WTC11 (cell line): ENCODE measurements at regions not wholly inside any gene's neighbourhood (a gene's known extent, or its start where the extent isn't known, plus 50 kb on each side); places are given as distances from the start of the nearest gene placed in this dataset.

ENCODE experiments used
- ATAC-seq: fragments of 200-7000 bp; cut with Tn5 transposase; 2 replicates; pipeline ENCODE4 v1.10.0; 2021; ENCODE audit warnings: mild to moderate bottlenecking, moderate library complexity
- CTCF ChIA-PET: fragments of 300-600 bp; sonication (Branson Sonifier 250); formaldehyde crosslinking; loops from one replicate; lab custom pipeline; 2021; ENCODE audit warnings: antibody characterized with exemption; lab: Charles Lee
- POLR2A ChIA-PET: fragments of 350-600 bp; sonication (Branson Sonifier 250); formaldehyde crosslinking; loops from one replicate; lab custom pipeline; 2021; ENCODE audit warnings: antibody characterized with exemption; lab: Charles Lee
- DNase-seq: peaks from one replicate; pipeline ENCODE4 v3.0.0; 2021; ENCODE audit warnings: low spot score
- H3K27ac Mint-ChIP-seq: 2 replicates; pipeline ENCODE4 v1.8.0; 2021; ENCODE audit warnings: mixed read lengths
- H3K27me3 Mint-ChIP-seq: 2 replicates; pipeline ENCODE4 v1.8.0; 2021; ENCODE audit warnings: low read depth, mild to moderate bottlenecking, moderate library complexity, mixed read lengths
- H3K36me3 Mint-ChIP-seq: 2 replicates; pipeline ENCODE4 v1.8.0; 2021; ENCODE audit warnings: mixed read lengths
- H3K4me1 Mint-ChIP-seq: 2 replicates; pipeline ENCODE4 v1.8.0; 2022; ENCODE audit warnings: mixed read lengths
- H3K4me3 Mint-ChIP-seq: 2 replicates; pipeline ENCODE4 v1.8.0; 2021; ENCODE audit warnings: mild to moderate bottlenecking, moderate library complexity, mixed read lengths
- H3K9me3 Mint-ChIP-seq: 2 replicates; pipeline ENCODE4 v1.8.0; 2021; ENCODE audit warnings: mixed read lengths
- ESRRA ChIP-seq: sonication (generic); formaldehyde crosslinking; IDR thresholded peaks from 2 replicates; pipeline ENCODE4 v1.8.1; 2022; ENCODE audit warnings: mild to moderate bottlenecking, missing genetic modification reagents, borderline replicate concordance
- NR2C2 ChIP-seq: sonication (generic); formaldehyde crosslinking; IDR thresholded peaks from 2 replicates; pipeline ENCODE4 v1.8.0; 2022; ENCODE audit warnings: mild to moderate bottlenecking, missing genetic modification reagents
- TCF7 ChIP-seq: sonication (generic); formaldehyde crosslinking; IDR thresholded peaks from 2 replicates; pipeline ENCODE4 v1.8.0; 2022; ENCODE audit warnings: mild to moderate bottlenecking, low read depth, missing genetic modification reagents, moderate library complexity
- TP53 ChIP-seq: sonication (generic); formaldehyde crosslinking; IDR thresholded peaks from 2 replicates; pipeline ENCODE4 v1.8.1; 2023; ENCODE audit warnings: mild to moderate bottlenecking, missing genetic modification reagents
- ZBTB21 ChIP-seq: sonication (generic); formaldehyde crosslinking; IDR thresholded peaks from 2 replicates; pipeline ENCODE4 v1.8.1; 2023; ENCODE audit warnings: mild to moderate bottlenecking, missing genetic modification reagents, borderline replicate concordance
- ZNF121 ChIP-seq: sonication (generic); formaldehyde crosslinking; IDR thresholded peaks from 2 replicates; pipeline ENCODE4 v1.8.0; 2023; ENCODE audit warnings: missing genetic modification reagents
- ZNF138 ChIP-seq: sonication (generic); formaldehyde crosslinking; conservative IDR thresholded peaks from 2 replicates; pipeline ENCODE4 v1.8.1; 2022; ENCODE audit warnings: mild to moderate bottlenecking, moderate library complexity, missing genetic modification reagents
- ZNF219 ChIP-seq: sonication (generic); formaldehyde crosslinking; IDR thresholded peaks from 2 replicates; pipeline ENCODE4 v1.8.0; 2023; ENCODE audit warnings: missing genetic modification reagents, mild to moderate bottlenecking, borderline replicate concordance
- ZNF232 ChIP-seq: sonication (generic); formaldehyde crosslinking; IDR thresholded peaks from 2 replicates; pipeline ENCODE4 v1.8.0; 2022; ENCODE audit warnings: mild to moderate bottlenecking, missing genetic modification reagents
- ZNF263 ChIP-seq: sonication (generic); formaldehyde crosslinking; IDR thresholded peaks from 2 replicates; pipeline ENCODE4 v1.8.1; 2022; ENCODE audit warnings: low read depth, mild to moderate bottlenecking, moderate library complexity, missing genetic modification reagents
- TF ChIP-seq, protein P1 (sequence below): sonication (generic); formaldehyde crosslinking; IDR thresholded peaks from 2 replicates; pipeline ENCODE4 v1.8.1; 2022; ENCODE audit warnings: low read depth, mild to moderate bottlenecking, moderate library complexity, missing genetic modification reagents, borderline replicate concordance
- TF ChIP-seq, protein P2 (sequence below): sonication (generic); formaldehyde crosslinking; IDR thresholded peaks from 2 replicates; pipeline ENCODE4 v1.8.1; 2022; ENCODE audit warnings: missing genetic modification reagents, borderline replicate concordance
- TF ChIP-seq, protein P3 (sequence below): sonication (generic); formaldehyde crosslinking; IDR thresholded peaks from 2 replicates; pipeline ENCODE4 v1.8.0; 2022; ENCODE audit warnings: mild to moderate bottlenecking, missing genetic modification reagents
- TF ChIP-seq, protein P4 (sequence below): fragments of 250-450 bp; sonication (Bioruptor Pico); IDR thresholded peaks from 2 replicates; pipeline ENCODE4 v1.9.0; 2021; ENCODE audit warnings: mild to moderate bottlenecking
- TF ChIP-seq, protein P5 (sequence below): sonication (generic); formaldehyde crosslinking; IDR thresholded peaks from 2 replicates; pipeline ENCODE4 v1.8.1; 2023; ENCODE audit warnings: mild to moderate bottlenecking, missing genetic modification reagents
- TF ChIP-seq, protein P6 (sequence below): sonication (generic); formaldehyde crosslinking; IDR thresholded peaks from 2 replicates; pipeline ENCODE4 v1.8.1; 2022; ENCODE audit warnings: mild to moderate bottlenecking, missing genetic modification reagents, moderate library complexity, borderline replicate concordance
- TF ChIP-seq, protein P7 (sequence below): sonication (generic); formaldehyde crosslinking; IDR thresholded peaks from 2 replicates; pipeline ENCODE4 v1.8.1; 2023; ENCODE audit warnings: mild to moderate bottlenecking, missing genetic modification reagents
- TF ChIP-seq, protein P8 (sequence below): fragments of 250-450 bp; sonication (Bioruptor Pico); IDR thresholded peaks from 2 replicates; pipeline ENCODE4 v1.9.0; 2021; ENCODE audit warnings: mild to moderate bottlenecking
- TF ChIP-seq, protein P9 (sequence below): fragments of 200-600 bp; IDR thresholded peaks from 2 replicates; pipeline ENCODE4 v1.8.0; 2022; ENCODE audit warnings: antibody characterized with exemption

DNA sequence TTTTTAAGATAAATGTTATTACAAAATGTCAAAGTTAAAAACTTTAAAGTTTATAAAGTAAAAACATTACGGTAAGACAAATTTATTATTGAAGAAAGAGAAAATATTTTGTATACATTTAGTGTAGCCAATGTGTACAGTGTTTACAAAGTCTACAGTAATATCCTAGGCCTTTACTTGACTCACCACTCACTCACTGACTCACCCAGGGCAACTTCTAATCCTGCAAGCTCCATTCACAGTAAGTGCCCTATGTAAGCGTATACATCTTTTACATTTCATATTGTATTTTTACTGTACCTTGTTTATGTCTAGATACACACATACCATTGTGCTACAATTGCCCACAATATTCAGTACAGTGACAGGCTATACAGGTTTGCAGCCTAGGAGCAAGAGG is 448.2 kb downstream of the KCTD12 start:
- H3K4me3 Mint-ChIP-seq = no peak overlapping the region
- TF ChIP-seq, protein P1, sequence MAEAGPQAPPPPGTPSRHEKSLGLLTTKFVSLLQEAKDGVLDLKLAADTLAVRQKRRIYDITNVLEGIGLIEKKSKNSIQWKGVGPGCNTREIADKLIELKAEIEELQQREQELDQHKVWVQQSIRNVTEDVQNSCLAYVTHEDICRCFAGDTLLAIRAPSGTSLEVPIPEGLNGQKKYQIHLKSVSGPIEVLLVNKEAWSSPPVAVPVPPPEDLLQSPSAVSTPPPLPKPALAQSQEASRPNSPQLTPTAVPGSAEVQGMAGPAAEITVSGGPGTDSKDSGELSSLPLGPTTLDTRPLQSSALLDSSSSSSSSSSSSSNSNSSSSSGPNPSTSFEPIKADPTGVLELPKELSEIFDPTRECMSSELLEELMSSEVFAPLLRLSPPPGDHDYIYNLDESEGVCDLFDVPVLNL (CRISPR knock-in tag) = no peak
- TF ChIP-seq TP53 = no peak
- no peak for TF ChIP-seq ZNF232 (CRISPR knock-in tag)
- TF ChIP-seq ZNF263 (CRISPR knock-in tag) = no peak
- no peak for TF ChIP-seq ZNF121 (CRISPR knock-in tag)
- TF ChIP-seq, protein P2, sequence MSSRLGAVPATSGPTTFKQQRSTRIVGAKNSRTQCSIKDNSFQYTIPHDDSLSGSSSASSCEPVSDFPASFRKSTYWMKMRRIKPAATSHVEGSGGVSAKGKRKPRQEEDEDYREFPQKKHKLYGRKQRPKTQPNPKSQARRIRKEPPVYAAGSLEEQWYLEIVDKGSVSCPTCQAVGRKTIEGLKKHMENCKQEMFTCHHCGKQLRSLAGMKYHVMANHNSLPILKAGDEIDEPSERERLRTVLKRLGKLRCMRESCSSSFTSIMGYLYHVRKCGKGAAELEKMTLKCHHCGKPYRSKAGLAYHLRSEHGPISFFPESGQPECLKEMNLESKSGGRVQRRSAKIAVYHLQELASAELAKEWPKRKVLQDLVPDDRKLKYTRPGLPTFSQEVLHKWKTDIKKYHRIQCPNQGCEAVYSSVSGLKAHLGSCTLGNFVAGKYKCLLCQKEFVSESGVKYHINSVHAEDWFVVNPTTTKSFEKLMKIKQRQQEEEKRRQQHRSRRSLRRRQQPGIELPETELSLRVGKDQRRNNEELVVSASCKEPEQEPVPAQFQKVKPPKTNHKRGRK (CRISPR knock-in tag) = no peak
- no peak for TF ChIP-seq ESRRA
- TF ChIP-seq, protein P3, sequence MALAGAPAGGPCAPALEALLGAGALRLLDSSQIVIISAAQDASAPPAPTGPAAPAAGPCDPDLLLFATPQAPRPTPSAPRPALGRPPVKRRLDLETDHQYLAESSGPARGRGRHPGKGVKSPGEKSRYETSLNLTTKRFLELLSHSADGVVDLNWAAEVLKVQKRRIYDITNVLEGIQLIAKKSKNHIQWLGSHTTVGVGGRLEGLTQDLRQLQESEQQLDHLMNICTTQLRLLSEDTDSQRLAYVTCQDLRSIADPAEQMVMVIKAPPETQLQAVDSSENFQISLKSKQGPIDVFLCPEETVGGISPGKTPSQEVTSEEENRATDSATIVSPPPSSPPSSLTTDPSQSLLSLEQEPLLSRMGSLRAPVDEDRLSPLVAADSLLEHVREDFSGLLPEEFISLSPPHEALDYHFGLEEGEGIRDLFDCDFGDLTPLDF (CRISPR knock-in tag) = no peak
- TF ChIP-seq, protein P4, sequence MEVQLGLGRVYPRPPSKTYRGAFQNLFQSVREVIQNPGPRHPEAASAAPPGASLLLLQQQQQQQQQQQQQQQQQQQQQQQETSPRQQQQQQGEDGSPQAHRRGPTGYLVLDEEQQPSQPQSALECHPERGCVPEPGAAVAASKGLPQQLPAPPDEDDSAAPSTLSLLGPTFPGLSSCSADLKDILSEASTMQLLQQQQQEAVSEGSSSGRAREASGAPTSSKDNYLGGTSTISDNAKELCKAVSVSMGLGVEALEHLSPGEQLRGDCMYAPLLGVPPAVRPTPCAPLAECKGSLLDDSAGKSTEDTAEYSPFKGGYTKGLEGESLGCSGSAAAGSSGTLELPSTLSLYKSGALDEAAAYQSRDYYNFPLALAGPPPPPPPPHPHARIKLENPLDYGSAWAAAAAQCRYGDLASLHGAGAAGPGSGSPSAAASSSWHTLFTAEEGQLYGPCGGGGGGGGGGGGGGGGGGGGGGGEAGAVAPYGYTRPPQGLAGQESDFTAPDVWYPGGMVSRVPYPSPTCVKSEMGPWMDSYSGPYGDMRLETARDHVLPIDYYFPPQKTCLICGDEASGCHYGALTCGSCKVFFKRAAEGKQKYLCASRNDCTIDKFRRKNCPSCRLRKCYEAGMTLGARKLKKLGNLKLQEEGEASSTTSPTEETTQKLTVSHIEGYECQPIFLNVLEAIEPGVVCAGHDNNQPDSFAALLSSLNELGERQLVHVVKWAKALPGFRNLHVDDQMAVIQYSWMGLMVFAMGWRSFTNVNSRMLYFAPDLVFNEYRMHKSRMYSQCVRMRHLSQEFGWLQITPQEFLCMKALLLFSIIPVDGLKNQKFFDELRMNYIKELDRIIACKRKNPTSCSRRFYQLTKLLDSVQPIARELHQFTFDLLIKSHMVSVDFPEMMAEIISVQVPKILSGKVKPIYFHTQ (CRISPR knock-in tag) = no peak
- TF ChIP-seq ZNF138 = no peak
- TF ChIP-seq, protein P5, sequence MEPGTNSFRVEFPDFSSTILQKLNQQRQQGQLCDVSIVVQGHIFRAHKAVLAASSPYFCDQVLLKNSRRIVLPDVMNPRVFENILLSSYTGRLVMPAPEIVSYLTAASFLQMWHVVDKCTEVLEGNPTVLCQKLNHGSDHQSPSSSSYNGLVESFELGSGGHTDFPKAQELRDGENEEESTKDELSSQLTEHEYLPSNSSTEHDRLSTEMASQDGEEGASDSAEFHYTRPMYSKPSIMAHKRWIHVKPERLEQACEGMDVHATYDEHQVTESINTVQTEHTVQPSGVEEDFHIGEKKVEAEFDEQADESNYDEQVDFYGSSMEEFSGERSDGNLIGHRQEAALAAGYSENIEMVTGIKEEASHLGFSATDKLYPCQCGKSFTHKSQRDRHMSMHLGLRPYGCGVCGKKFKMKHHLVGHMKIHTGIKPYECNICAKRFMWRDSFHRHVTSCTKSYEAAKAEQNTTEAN (CRISPR knock-in tag) = no peak
- no peak for TF ChIP-seq ZBTB21
- TF ChIP-seq, protein P6, sequence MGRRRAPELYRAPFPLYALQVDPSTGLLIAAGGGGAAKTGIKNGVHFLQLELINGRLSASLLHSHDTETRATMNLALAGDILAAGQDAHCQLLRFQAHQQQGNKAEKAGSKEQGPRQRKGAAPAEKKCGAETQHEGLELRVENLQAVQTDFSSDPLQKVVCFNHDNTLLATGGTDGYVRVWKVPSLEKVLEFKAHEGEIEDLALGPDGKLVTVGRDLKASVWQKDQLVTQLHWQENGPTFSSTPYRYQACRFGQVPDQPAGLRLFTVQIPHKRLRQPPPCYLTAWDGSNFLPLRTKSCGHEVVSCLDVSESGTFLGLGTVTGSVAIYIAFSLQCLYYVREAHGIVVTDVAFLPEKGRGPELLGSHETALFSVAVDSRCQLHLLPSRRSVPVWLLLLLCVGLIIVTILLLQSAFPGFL (CRISPR knock-in tag) = no peak
- TF ChIP-seq, protein P7, sequence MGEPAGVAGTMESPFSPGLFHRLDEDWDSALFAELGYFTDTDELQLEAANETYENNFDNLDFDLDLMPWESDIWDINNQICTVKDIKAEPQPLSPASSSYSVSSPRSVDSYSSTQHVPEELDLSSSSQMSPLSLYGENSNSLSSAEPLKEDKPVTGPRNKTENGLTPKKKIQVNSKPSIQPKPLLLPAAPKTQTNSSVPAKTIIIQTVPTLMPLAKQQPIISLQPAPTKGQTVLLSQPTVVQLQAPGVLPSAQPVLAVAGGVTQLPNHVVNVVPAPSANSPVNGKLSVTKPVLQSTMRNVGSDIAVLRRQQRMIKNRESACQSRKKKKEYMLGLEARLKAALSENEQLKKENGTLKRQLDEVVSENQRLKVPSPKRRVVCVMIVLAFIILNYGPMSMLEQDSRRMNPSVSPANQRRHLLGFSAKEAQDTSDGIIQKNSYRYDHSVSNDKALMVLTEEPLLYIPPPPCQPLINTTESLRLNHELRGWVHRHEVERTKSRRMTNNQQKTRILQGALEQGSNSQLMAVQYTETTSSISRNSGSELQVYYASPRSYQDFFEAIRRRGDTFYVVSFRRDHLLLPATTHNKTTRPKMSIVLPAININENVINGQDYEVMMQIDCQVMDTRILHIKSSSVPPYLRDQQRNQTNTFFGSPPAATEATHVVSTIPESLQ (CRISPR knock-in tag) = no peak
- TF ChIP-seq, protein P8, sequence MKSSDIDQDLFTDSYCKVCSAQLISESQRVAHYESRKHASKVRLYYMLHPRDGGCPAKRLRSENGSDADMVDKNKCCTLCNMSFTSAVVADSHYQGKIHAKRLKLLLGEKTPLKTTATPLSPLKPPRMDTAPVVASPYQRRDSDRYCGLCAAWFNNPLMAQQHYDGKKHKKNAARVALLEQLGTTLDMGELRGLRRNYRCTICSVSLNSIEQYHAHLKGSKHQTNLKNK (CRISPR knock-in tag) = no peak
- TF ChIP-seq ZNF219 = no peak
- no peak for TF ChIP-seq NR2C2 (CRISPR knock-in tag)
- TF ChIP-seq TCF7 (CRISPR knock-in tag) = no peak
- TF ChIP-seq, protein P9, sequence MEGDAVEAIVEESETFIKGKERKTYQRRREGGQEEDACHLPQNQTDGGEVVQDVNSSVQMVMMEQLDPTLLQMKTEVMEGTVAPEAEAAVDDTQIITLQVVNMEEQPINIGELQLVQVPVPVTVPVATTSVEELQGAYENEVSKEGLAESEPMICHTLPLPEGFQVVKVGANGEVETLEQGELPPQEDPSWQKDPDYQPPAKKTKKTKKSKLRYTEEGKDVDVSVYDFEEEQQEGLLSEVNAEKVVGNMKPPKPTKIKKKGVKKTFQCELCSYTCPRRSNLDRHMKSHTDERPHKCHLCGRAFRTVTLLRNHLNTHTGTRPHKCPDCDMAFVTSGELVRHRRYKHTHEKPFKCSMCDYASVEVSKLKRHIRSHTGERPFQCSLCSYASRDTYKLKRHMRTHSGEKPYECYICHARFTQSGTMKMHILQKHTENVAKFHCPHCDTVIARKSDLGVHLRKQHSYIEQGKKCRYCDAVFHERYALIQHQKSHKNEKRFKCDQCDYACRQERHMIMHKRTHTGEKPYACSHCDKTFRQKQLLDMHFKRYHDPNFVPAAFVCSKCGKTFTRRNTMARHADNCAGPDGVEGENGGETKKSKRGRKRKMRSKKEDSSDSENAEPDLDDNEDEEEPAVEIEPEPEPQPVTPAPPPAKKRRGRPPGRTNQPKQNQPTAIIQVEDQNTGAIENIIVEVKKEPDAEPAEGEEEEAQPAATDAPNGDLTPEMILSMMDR = no peak
- no peak for DNase-seq

More for the DNA sequence above, 448.2 kb downstream of the KCTD12 start:
- H3K9me3 Mint-ChIP-seq = peaks cover 2% of the 10 kb centered on the region
- no peak for ATAC-seq
- CTCF ChIA-PET = no interaction called here
- no peak overlapping the region for H3K27ac Mint-ChIP-seq
- POLR2A ChIA-PET = no interaction called here
- no peaks in the 10 kb centered on the region for H3K4me1 Mint-ChIP-seq
- no peaks in the 10 kb centered on the region for H3K36me3 Mint-ChIP-seq
- no peaks in the 10 kb centered on the region for H3K27me3 Mint-ChIP-seq
